ENCODE measurements at regions not wholly inside any gene's neighbourhood (a gene's known extent, or its start where the extent isn't known, plus 50 kb on each side); places are given as distances from the start of the nearest gene placed in this dataset.

DNA sequence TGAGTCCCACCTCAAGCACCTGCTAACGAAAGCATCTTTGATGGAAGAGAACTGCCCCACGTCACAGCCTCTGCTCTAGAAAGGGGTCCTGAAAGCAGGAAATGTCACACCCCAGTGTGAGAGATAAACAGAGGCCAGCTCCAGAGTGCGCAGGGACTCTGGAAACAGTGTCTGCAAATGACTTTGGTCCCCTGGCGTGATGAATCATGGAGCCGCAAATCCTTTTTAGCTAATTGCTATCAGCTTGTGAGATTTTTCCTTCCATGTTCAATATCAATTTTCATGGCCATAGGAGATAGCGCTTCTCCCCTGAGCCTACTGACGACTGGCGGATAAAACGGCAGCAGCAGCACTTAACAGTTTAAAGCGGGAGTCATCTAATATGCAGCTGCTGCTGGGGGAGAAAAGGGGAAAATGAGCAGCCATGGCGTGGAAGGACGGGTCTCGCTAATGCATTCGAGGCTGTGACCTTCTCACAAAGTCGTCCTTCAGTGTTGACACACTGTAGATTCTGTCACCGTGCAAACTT, 209.6 kb upstream of the IRX1 start:
- no peaks in the 10 kb centered on the region for H3K4me1 ChIP-seq (ENCODE audit: control insufficient read depth in 1 of 2, insufficient read depth in 2 of 2, low read length in 2 of 2)
- H3K36me3 ChIP-seq (replicated peaks in 1 of 2; ENCODE audit: control insufficient read depth in 1 of 2, insufficient read depth in 2 of 2, low read length in 2 of 2) = no peaks in the 10 kb centered on the region
- H4K20me1 ChIP-seq (ENCODE audit: insufficient read depth, low read length) = no peaks in the 10 kb centered on the region
- H3K4me3 ChIP-seq (replicated peaks in 1 of 3; ENCODE audit: low read depth in 2 of 3, low read length in 3 of 3) = no peak overlapping the region
- no peaks in the 10 kb centered on the region for H3K4me1 Mint-ChIP-seq
- H3K9me3 ChIP-seq (replicated peaks in 1 of 2; ENCODE audit: control insufficient read depth in 1 of 2, insufficient read depth in 1 of 2, low read length in 2 of 2) = peaks cover 8 to 22% of the 10 kb centered on the region in 2 donors
- 87% methylated on average over 16 of the region's 16 CpGs for WGBS (ENCODE audit: insufficient coverage)
- H3K9me3 Mint-ChIP-seq = peaks cover 0 to 50% (median 17%) of the 10 kb centered on the region in 7 donors
- no peak for DNase-seq
- no peak for TF ChIP-seq CTCF (IDR thresholded peaks at IDR 0.05)
- no peaks in the 10 kb centered on the region for H3K36me3 Mint-ChIP-seq
- H3K27ac Mint-ChIP-seq = no peak overlapping the region
- H3K9ac ChIP-seq (ENCODE audit: insufficient read depth, low read length, poor library complexity, severe bottlenecking) = no peak overlapping the region
- H3K4me2 ChIP-seq (replicated peaks; ENCODE audit: extremely low read depth, low read length, poor library complexity, severe bottlenecking) = no peak overlapping the region
- no peak overlapping the region for H3K4me3 Mint-ChIP-seq
- H3K27ac ChIP-seq (ENCODE audit: low read depth in 1 of 2, low read length in 2 of 2) = no peak overlapping the region
- H3K79me2 ChIP-seq (ENCODE audit: insufficient read depth, low read length) = no peaks in the 10 kb centered on the region
- peaks cover 0 to 2% (median 0%) of the 10 kb centered on the region in 3 donors for H3K27me3 Mint-ChIP-seq (ENCODE audit: low read depth in 3 of 3)
- no peak overlapping the region for H2AFZ ChIP-seq (ENCODE audit: insufficient read depth, low read depth, low read length, poor library complexity, severe bottlenecking)
- H3K27me3 ChIP-seq (ENCODE audit: control insufficient read depth in 2 of 2, insufficient read depth in 2 of 2, low read length in 2 of 2) = no peaks in the 10 kb centered on the region
- intact Hi-C loops (cut with micrococcal nuclease) = no loop called here

DNA sequence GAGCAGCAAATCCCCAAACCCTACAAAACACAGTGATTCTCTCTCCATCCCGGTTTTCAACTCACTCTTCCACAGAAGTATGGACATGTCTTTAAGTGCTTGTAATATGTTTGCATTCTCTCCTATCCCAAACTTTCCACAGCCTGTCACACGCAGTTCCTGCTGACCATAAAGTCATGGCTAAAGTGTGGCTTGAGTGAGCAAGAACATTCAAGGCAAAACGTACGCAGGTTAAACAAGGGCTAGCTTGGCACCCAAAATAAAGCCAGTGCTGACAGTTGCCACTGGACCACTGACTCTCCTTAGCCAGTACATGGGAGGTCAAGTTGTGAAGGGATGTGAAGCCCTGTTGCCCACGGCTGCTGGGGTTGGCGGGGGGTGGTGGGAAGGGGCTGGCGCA, 211.1 kb upstream of the IRX1 start:
- Histone ChIP-seq H3K4me2 (replicated peaks; ENCODE audit: extremely low read depth, low read length, poor library complexity, severe bottlenecking) (no peak overlapping the region), H3K27me3 (ENCODE audit: control insufficient read depth in 2 of 2, insufficient read depth in 2 of 2, low read length in 2 of 2) (no peaks in the 10 kb centered on the region), H3K9ac (ENCODE audit: insufficient read depth, low read length, poor library complexity, severe bottlenecking) (no peak overlapping the region), H4K20me1 (ENCODE audit: insufficient read depth, low read length) (no peaks in the 10 kb centered on the region), H3K79me2 (ENCODE audit: insufficient read depth, low read length) (no peaks in the 10 kb centered on the region), H3K36me3 (replicated peaks in 1 of 2; ENCODE audit: control insufficient read depth in 1 of 2, insufficient read depth in 2 of 2, low read length in 2 of 2) (no peaks in the 10 kb centered on the region), H3K27ac (ENCODE audit: low read depth in 1 of 2, low read length in 2 of 2) (no peak overlapping the region), H2AFZ (ENCODE audit: insufficient read depth, low read depth, low read length, poor library complexity, severe bottlenecking) (no peak overlapping the region), H3K4me3 (replicated peaks in 1 of 3; ENCODE audit: low read depth in 2 of 3, low read length in 3 of 3) (no peak overlapping the region), H3K4me1 (ENCODE audit: control insufficient read depth in 1 of 2, insufficient read depth in 2 of 2, low read length in 2 of 2) (no peaks in the 10 kb centered on the region), H3K9me3 (replicated peaks in 1 of 2; ENCODE audit: control insufficient read depth in 1 of 2, insufficient read depth in 1 of 2, low read length in 2 of 2) (peaks cover 4 to 26% of the 10 kb centered on the region in 2 donors)
- Mint-ChIP-seq H3K4me1 (no peaks in the 10 kb centered on the region), H3K27me3 (ENCODE audit: low read depth in 3 of 3) (peaks cover 0 to 2% (median 0%) of the 10 kb centered on the region in 3 donors), H3K4me3 (no peak overlapping the region), H3K27ac (no peak overlapping the region), H3K9me3 (peaks cover 2 to 44% (median 19%) of the 10 kb centered on the region in 7 donors), H3K36me3 (no peaks in the 10 kb centered on the region)
- intact Hi-C loops (cut with micrococcal nuclease) = no loop called here
- no peak for DNase-seq
- no peak for TF ChIP-seq CTCF (IDR thresholded peaks at IDR 0.05)
- 94% methylated on average over 5 of the region's 7 CpGs for WGBS (ENCODE audit: insufficient coverage)
